GM12878 (cell line): ENCODE measurements at regions not wholly inside any gene's neighbourhood (a gene's known extent, or its start where the extent isn't known, plus 50 kb on each side); places are given as distances from the start of the nearest gene placed in this dataset.

ENCODE experiments used
- ATAC-seq: fragments of 200-7000 bp; cut with Tn5 transposase; 3 replicates; pipeline ENCODE4 v1.9.1; 2020; ENCODE audit warnings: mild to moderate bottlenecking, moderate library complexity
- BruUV-seq: library from RNA; stranded (reverse); fragments of 400-500 nt; replicated peaks from 2 replicates; lab custom pipeline; 2021; lab: Mats Ljungman, UMichigan
- CTCF ChIA-PET: fragments of 300-600 bp; sonication (Branson Sonifier 250); formaldehyde crosslinking; extraction: SDS; loops from one replicate; lab custom pipeline; 2021; ENCODE audit warnings: inconsistent platforms; lab: Yijun Ruan, JAX
- POLR2A ChIA-PET: fragments of 350-600 bp; formaldehyde crosslinking; extraction: SDS; loops from one replicate; lab custom pipeline; 2021; ENCODE audit warnings: inconsistent platforms; lab: Charles Lee
- RAD21 ChIA-PET: fragments of 300-600 bp; sonication (Branson Sonifier 250); formaldehyde crosslinking; loops from one replicate; lab custom pipeline; 2023; ENCODE audit warnings: antibody characterized with exemption; ENCODE audit not compliant: unreplicated experiment; lab: Charles Lee
- SMC1A ChIA-PET: fragments of 300-600 bp; sonication (Branson Sonifier 250); formaldehyde crosslinking; loops from one replicate; lab custom pipeline; 2023; ENCODE audit not compliant: unreplicated experiment, uncharacterized antibody; lab: Charles Lee
- DNase-seq: peaks from one replicate; pipeline ENCODE4 v3.0.0-alpha.2; 2011; ENCODE audit warnings: low read depth, low spot score
- FAIRE-seq: peaks from 3 replicates; lab custom pipeline; 2011; peaks lifted over from hg19 to GRCh38; lab: Jason Lieb, UNC
- H2AFZ ChIP-seq: 2 replicates; pipeline ENCODE4 v1.6.0; 2011; ENCODE audit warnings: low read depth, low read length, control low read depth; ENCODE audit not compliant: control insufficient read depth
- H3K27ac ChIP-seq: 2 replicates; pipeline ENCODE4 v1.5.1; 2011; ENCODE audit warnings: control low read depth; ENCODE audit not compliant: control insufficient read depth, insufficient read depth
- H3K27me3 ChIP-seq, 2 experiments: replicated peaks in 1 of 2; 2 replicates each; pipeline versions ENCODE4 v1.6.0 to v1.6.1; 2011; ENCODE audit warnings: low read length in 1 of 2; ENCODE audit not compliant: control insufficient read depth in 2 of 2, insufficient read depth in 2 of 2
- H3K36me3 ChIP-seq, 2 experiments: 2 replicates each; pipeline ENCODE4 v1.5.1; 2011; ENCODE audit warnings: low read length in 1 of 2; ENCODE audit not compliant: control insufficient read depth in 2 of 2, insufficient read depth in 2 of 2
- H3K4me1 ChIP-seq: 2 replicates; pipeline ENCODE4 v1.6.1; 2011; ENCODE audit warnings: mild to moderate bottlenecking, low read length, moderate library complexity, mixed read lengths; ENCODE audit not compliant: control insufficient read depth, insufficient read depth
- H3K4me2 ChIP-seq: 2 replicates; pipeline ENCODE4 v1.6.0; 2011; ENCODE audit warnings: control low read depth; ENCODE audit not compliant: control insufficient read depth, insufficient read depth
- H3K4me3 ChIP-seq: fragments of 200-600 bp; sonication (generic); 2 replicates; pipeline ENCODE4 v1.5.1; 2016
- H3K79me2 ChIP-seq: 2 replicates; pipeline ENCODE4 v1.6.0; 2011; ENCODE audit warnings: low read length; ENCODE audit not compliant: control insufficient read depth, insufficient read depth
- H3K9ac ChIP-seq: 2 replicates; pipeline ENCODE4 v1.8.0; 2011; ENCODE audit warnings: low read length, control low read depth, mixed read lengths; ENCODE audit not compliant: control insufficient read depth, insufficient read depth
- H3K9me3 ChIP-seq: replicated peaks from 3 replicates; pipeline ENCODE4 v1.5.1; 2011; ENCODE audit warnings: mild to moderate bottlenecking, low read length; ENCODE audit not compliant: control insufficient read depth, insufficient read depth
- H4K20me1 ChIP-seq: 2 replicates; pipeline ENCODE4 v1.6.0; 2011; ENCODE audit not compliant: control insufficient read depth, insufficient read depth
- CHD2 ChIP-seq: IDR thresholded peaks from 2 replicates; pipeline ENCODE4 v1.6.1; 2011; ENCODE audit warnings: low read depth, low read length, improper control_type of control experiment, borderline replicate concordance
- DPF2 ChIP-seq: fragments of 450-650 bp; IDR thresholded peaks from 2 replicates; pipeline ENCODE4 v1.6.1; 2017; ENCODE audit warnings: mild to moderate bottlenecking
- EGR1 ChIP-seq, 2 experiments: IDR thresholded peaks; 1 replicate in 1 of 2; 2 replicates in 1 of 2; pipeline ENCODE4 v1.6.1; 2011 to 2012; ENCODE audit warnings: low read depth in 2 of 2, low read length in 2 of 2, borderline replicate concordance in 1 of 2, mild to moderate bottlenecking in 1 of 2, moderate library complexity in 1 of 2
- MEF2A ChIP-seq: IDR thresholded peaks from 2 replicates; pipeline ENCODE4 v1.6.1; 2011; ENCODE audit warnings: low read depth, mild to moderate bottlenecking, low read length, moderate library complexity; ENCODE audit not compliant: insufficient read depth
- RUNX3 ChIP-seq: IDR thresholded peaks from 2 replicates; pipeline ENCODE4 v1.6.1; 2012; ENCODE audit warnings: low read length, inconsistent platforms
- SMARCA5 ChIP-seq: fragments of 450-650 bp; IDR thresholded peaks from 2 replicates; pipeline ENCODE4 v1.6.1; 2017; ENCODE audit warnings: mild to moderate bottlenecking
- YY1 ChIP-seq: IDR thresholded peaks from 2 replicates; pipeline ENCODE4 v1.6.1; 2011; ENCODE audit warnings: low read depth, mild to moderate bottlenecking, low read length
- ZNF384 ChIP-seq: IDR thresholded peaks from 2 replicates; pipeline ENCODE4 v1.6.1; 2012; ENCODE audit warnings: low read depth, mild to moderate bottlenecking, low read length, improper control_type of control experiment, borderline replicate concordance
- WGBS: methylation state at CpG from one replicate; pipeline ENCODE4 v1.1.6; 2016; ENCODE audit warnings: low lambda C conversion rate; ENCODE audit not compliant: insufficient replicate concordance, insufficient coverage; ENCODE audit errors: missing lambda C conversion rate; 5-methylcytosine and 5-hydroxymethylcytosine counted together
- in situ Hi-C: fragments of 300-500 bp; cut with MboI; formaldehyde crosslinking; loops from 9 replicates; pipeline ENCODE4 v1.14.3; 2018; ENCODE audit warnings: mixed read lengths
- intact Hi-C: fragments of 100-400 bp; cut with micrococcal nuclease; formaldehyde crosslinking; loops from one replicate; pipeline ENCODE4 v1.14.2; 2022; ENCODE audit not compliant: unreplicated experiment
- TF ChIP-seq, protein P1 (sequence below), 3 experiments: IDR thresholded peaks in 2 of 3; conservative IDR thresholded peaks in 1 of 3; 2 replicates each; pipeline ENCODE4 v1.5.1; 2011; ENCODE audit warnings: low read depth in 3 of 3, low read length in 3 of 3, mild to moderate bottlenecking in 3 of 3, control low read depth in 2 of 3, moderate library complexity in 2 of 3, inconsistent platforms in 1 of 3, mixed read lengths in 1 of 3; ENCODE audit not compliant: control insufficient read depth in 2 of 3, insufficient read depth in 1 of 3; ENCODE audit errors: extremely low read depth in 1 of 3

DNA sequence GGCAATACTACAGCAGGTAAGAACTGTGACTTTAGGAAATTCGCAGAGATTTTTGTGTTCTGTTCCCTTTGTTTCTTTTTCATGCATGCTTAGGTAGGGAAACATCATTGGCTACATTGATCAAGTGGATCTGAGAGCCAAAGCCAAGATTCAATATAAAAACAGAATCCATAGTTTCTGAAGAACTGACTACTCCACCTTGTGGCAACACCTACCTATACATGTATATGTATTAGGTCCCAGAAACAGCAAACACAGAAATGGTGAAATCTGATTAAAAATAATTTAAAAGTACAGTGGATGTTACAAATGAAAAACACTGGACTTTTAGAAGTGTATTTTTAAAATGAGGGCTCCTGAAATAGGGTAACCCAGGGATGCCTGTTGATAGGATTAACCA is 322.6 kb upstream of the MAOA start:
- Histone ChIP-seq H3K9me3 (peaks cover 1% of the 10 kb centered on the region; the same call in 2 of the 3 replicates), H3K4me2 (no peak overlapping the region), H3K4me1 (no peaks in the 10 kb centered on the region), H3K27ac (no peak overlapping the region), H2AFZ (no peak overlapping the region), H3K9ac (no peak overlapping the region), H3K4me3 (no peak overlapping the region), H4K20me1 (no peaks in the 10 kb centered on the region), H3K79me2 (no peaks in the 10 kb centered on the region), H3K27me3 (no peaks in the 10 kb centered on the region), H3K36me3 (no peaks in the 10 kb centered on the region)
- RAD21 ChIA-PET = no interaction called here
- CTCF ChIA-PET = interaction anchor here (0.8 to 2.3 kb wide), 3 partner anchors 16 to 1540 kb away, joined by 3 to 14 read pairs (median 4); no protein-coding TSS in a partner anchor
- no peak for DNase-seq
- POLR2A ChIA-PET = interaction anchor here (0.6 kb wide), 1 partner anchor 1206 kb away, joined by 3 read pairs; no protein-coding TSS in a partner anchor
- FAIRE-seq = no peak
- no peak for TF ChIP-seq EGR1 (IDR thresholded peaks at IDR 0.05; ENCODE audit: borderline replicate concordance in 1 of 2, low read depth in 2 of 2, low read length in 2 of 2)
- TF ChIP-seq, protein P1, sequence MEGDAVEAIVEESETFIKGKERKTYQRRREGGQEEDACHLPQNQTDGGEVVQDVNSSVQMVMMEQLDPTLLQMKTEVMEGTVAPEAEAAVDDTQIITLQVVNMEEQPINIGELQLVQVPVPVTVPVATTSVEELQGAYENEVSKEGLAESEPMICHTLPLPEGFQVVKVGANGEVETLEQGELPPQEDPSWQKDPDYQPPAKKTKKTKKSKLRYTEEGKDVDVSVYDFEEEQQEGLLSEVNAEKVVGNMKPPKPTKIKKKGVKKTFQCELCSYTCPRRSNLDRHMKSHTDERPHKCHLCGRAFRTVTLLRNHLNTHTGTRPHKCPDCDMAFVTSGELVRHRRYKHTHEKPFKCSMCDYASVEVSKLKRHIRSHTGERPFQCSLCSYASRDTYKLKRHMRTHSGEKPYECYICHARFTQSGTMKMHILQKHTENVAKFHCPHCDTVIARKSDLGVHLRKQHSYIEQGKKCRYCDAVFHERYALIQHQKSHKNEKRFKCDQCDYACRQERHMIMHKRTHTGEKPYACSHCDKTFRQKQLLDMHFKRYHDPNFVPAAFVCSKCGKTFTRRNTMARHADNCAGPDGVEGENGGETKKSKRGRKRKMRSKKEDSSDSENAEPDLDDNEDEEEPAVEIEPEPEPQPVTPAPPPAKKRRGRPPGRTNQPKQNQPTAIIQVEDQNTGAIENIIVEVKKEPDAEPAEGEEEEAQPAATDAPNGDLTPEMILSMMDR (IDR thresholded peaks at IDR 0.05 in 2 of 3, conservative IDR thresholded peaks at IDR 0.05 in 1 of 3; ENCODE audit: control insufficient read depth in 2 of 3, extremely low read depth in 1 of 3, insufficient read depth in 1 of 3, low read depth in 3 of 3, low read length in 3 of 3) = peak in 1 of 3 experiments; percentile 8; a peak in 1 of 6 replicates
- intact Hi-C loops = loop anchor here (10.0 kb wide), 1 partner anchor 1539 kb away; no protein-coding TSS in a partner anchor
- BruUV-seq = no TSS peak
- ATAC-seq = no peak
- WGBS = 29% methylated on average over 1 of the region's 1 CpG
- in situ Hi-C loops = no loop called here
- SMC1A ChIA-PET = no interaction called here

GRCh38 chrX:43345166-43345565 is 310.9 kb upstream of the MAOA start:
- DNase-seq = no peak
- CTCF ChIA-PET = no interaction called here
- H3K27ac ChIP-seq = no peak overlapping the region
- TF ChIP-seq CHD2 = no peak
- 0 out of 2 replicates have a peak, but pooled peaks have one; percentile 46 for TF ChIP-seq MEF2A
- TF ChIP-seq SMARCA5 = no peak
- peak; percentile 57; the same call in 1 of the 2 replicates for TF ChIP-seq RUNX3
- no peak for TF ChIP-seq YY1
- no peak for TF ChIP-seq ZNF384
- no peak for TF ChIP-seq DPF2
- TF ChIP-seq, all 136 proteins: peak for 2
- Histone ChIP-seq H3K4me2 (no peak overlapping the region), H4K20me1 (no peaks in the 10 kb centered on the region), H3K4me1 (no peaks in the 10 kb centered on the region; the same call in 1 of the 2 replicates), H3K4me3 (no peak overlapping the region), H3K79me2 (no peaks in the 10 kb centered on the region), H3K27me3 (no peaks in the 10 kb centered on the region), H3K9ac (no peak overlapping the region), H3K9me3 (no peaks in the 10 kb centered on the region), H2AFZ (no peak overlapping the region), H3K36me3 (no peaks in the 10 kb centered on the region)
- 2% methylated on average over 2 of the region's 2 CpGs for WGBS
- in situ Hi-C loops (loop anchor here (10.0 kb wide), 2 partner anchors 210 to 1560 kb away; no protein-coding TSS in a partner anchor), intact Hi-C loops (loop anchor here (5.0 kb wide), 1 partner anchor 407 kb away; no protein-coding TSS in a partner anchor)
- no peak for FAIRE-seq
- POLR2A ChIA-PET = no interaction called here
- no TSS peak for BruUV-seq
- SMC1A ChIA-PET = interaction anchor here (0.8 kb wide), 1 partner anchor 1247 kb away, joined by 4 read pairs; no protein-coding TSS in a partner anchor
- ATAC-seq = peak; percentile 63
- RAD21 ChIA-PET = no interaction called here
